ENCODE measurements at regions not wholly inside any gene's neighbourhood (a gene's known extent, or its start where the extent isn't known, plus 50 kb on each side); places are given as distances from the start of the nearest gene placed in this dataset.
"Not testable (repeated sequence)": the region's sequence is repeated elsewhere in the genome, so short reads cannot be mapped to it uniquely, and the experiment has no call there.

DNA sequence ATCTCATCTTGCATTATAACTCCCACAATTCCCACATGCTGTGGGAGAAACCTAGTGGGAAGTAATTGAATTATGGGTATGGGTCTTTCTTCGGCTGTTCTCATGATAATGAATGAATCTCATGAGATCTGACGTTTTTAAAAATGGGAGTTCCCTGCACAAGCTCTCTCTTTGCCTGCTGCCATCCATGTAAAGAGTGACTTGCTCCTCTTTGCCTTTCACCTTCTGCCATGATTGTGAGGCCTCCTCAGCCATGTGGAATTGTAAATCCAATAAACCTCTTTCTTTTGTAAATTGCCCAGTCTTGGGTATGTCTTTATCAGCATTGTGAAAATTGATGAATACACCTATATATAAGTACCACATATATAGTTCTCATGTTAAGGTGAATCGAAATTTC, 961.7 kb upstream of the COX7C start:
- Histone ChIP-seq H3K4me1 (no peaks in the 10 kb centered on the region), H3K27ac (no peak overlapping the region), H3K79me2 (ENCODE audit: low read depth) (no peaks in the 10 kb centered on the region), H2AFZ (replicated peaks) (no peak overlapping the region), H3K9me3 (ENCODE audit: low read depth) (peaks cover 7% of the 10 kb centered on the region), H3K4me2 (no peak overlapping the region), H3K36me3 (no peaks in the 10 kb centered on the region), H3K4me3 (no peak overlapping the region), H4K20me1 (ENCODE audit: low read depth) (no peaks in the 10 kb centered on the region), H3K9ac (no peak overlapping the region), H3F3A (ENCODE audit: low read depth) (no peaks in the 10 kb centered on the region), H3K27me3 (no peaks in the 10 kb centered on the region)
- H3K4me3 Mint-ChIP-seq: no peak overlapping the region
- H3K36me3 Mint-ChIP-seq: no peaks in the 10 kb centered on the region
- peaks cover 9% of the 10 kb centered on the region for H3K9me3 Mint-ChIP-seq
- no peak overlapping the region for H3K27ac Mint-ChIP-seq
- DNase-seq (ENCODE audit: low spot score): no peak
- peaks cover 2% of the 10 kb centered on the region for H3K27me3 Mint-ChIP-seq (ENCODE audit: insufficient read depth, low read depth)
- no peaks in the 10 kb centered on the region for H3K4me1 Mint-ChIP-seq
- TF ChIP-seq, protein P1, sequence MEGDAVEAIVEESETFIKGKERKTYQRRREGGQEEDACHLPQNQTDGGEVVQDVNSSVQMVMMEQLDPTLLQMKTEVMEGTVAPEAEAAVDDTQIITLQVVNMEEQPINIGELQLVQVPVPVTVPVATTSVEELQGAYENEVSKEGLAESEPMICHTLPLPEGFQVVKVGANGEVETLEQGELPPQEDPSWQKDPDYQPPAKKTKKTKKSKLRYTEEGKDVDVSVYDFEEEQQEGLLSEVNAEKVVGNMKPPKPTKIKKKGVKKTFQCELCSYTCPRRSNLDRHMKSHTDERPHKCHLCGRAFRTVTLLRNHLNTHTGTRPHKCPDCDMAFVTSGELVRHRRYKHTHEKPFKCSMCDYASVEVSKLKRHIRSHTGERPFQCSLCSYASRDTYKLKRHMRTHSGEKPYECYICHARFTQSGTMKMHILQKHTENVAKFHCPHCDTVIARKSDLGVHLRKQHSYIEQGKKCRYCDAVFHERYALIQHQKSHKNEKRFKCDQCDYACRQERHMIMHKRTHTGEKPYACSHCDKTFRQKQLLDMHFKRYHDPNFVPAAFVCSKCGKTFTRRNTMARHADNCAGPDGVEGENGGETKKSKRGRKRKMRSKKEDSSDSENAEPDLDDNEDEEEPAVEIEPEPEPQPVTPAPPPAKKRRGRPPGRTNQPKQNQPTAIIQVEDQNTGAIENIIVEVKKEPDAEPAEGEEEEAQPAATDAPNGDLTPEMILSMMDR (IDR thresholded peaks at IDR 0.05): no peak
- no peak for TF ChIP-seq EZH2 (IDR thresholded peaks at IDR 0.05)
- no peak for TF ChIP-seq EZH2phosphoT487 (IDR thresholded peaks at IDR 0.05)

- H3K79me2 ChIP-seq (ENCODE audit: low read depth); H3K9me3 Mint-ChIP-seq; H3K27me3 Mint-ChIP-seq (ENCODE audit: insufficient read depth, low read depth); H3F3A ChIP-seq (ENCODE audit: low read depth); H3K9ac ChIP-seq; H3K4me3 Mint-ChIP-seq; DNase-seq (ENCODE audit: low spot score); H3K9me3 ChIP-seq (ENCODE audit: low read depth); H3K4me3 ChIP-seq; H3K4me1 Mint-ChIP-seq; H3K27me3 ChIP-seq; H3K27ac Mint-ChIP-seq; H3K36me3 Mint-ChIP-seq; H3K4me2 ChIP-seq; H3K4me1 ChIP-seq; H2AFZ ChIP-seq (replicated peaks); H4K20me1 ChIP-seq (ENCODE audit: low read depth); H3K27ac ChIP-seq; H3K36me3 ChIP-seq: not testable (repeated sequence)
Observed at GRCh38 chr5:85657328-85657727, 960.4 kb upstream of the COX7C start.

DNA sequence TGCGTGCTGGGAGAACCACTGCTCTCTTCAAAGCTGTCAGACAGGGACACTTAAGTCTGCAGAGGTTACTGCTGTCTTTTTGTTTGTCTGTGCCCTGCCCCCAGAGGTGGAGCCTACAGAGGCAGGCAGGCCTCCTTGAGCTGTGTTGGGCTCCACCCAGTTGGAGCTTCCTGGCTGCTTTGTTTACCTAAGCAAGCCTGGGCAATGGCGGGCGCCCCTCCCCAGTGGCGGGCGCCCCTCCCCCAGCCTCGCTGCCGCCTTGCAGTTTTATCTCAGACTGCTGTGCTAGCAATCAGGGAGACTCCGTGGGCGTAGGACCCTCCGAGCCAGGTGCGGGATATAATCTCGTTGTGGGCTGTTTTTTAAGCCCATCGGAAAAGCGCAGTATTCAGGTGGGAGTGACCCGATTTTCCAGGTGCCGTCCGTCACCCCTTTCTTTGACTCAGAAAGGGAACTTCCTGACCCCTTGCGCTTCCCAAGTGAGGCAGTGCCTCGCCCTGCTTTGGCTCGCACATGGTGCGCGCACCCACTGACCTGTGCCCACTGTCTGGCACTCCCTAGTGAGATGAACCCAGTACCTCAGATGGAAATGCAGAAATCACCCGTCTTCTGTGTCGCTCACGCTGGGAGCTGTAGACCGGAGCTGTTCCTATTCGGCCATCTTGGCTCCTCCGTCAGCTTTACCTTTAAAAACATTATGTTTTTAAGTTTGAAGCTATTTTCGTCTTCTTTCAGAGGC, 954.6 kb upstream of the COX7C start:
- not testable (repeated sequence) for H3K4me2 ChIP-seq; H3K27ac Mint-ChIP-seq; H3K79me2 ChIP-seq (ENCODE audit: low read depth); H3K9me3 Mint-ChIP-seq; H3K4me1 ChIP-seq; H3K4me1 Mint-ChIP-seq; H3K36me3 ChIP-seq; H3K4me3 Mint-ChIP-seq; H3K36me3 Mint-ChIP-seq; H2AFZ ChIP-seq (replicated peaks); H3K9ac ChIP-seq; H3K4me3 ChIP-seq; H3K27me3 ChIP-seq; H3K27me3 Mint-ChIP-seq (ENCODE audit: insufficient read depth, low read depth); DNase-seq (ENCODE audit: low spot score); H3K9me3 ChIP-seq (ENCODE audit: low read depth); H3K27ac ChIP-seq; H3F3A ChIP-seq (ENCODE audit: low read depth); H4K20me1 ChIP-seq (ENCODE audit: low read depth)

- H3K27ac Mint-ChIP-seq: no peak overlapping the region
- H3K4me3 Mint-ChIP-seq: no peak overlapping the region
- H3K27me3 Mint-ChIP-seq (ENCODE audit: insufficient read depth, low read depth): no peaks in the 10 kb centered on the region
- no peak for DNase-seq (ENCODE audit: low spot score)
- Histone ChIP-seq H3K9ac (no peak overlapping the region), H3K27me3 (no peaks in the 10 kb centered on the region), H3F3A (ENCODE audit: low read depth) (no peaks in the 10 kb centered on the region), H3K4me3 (no peak overlapping the region), H4K20me1 (ENCODE audit: low read depth) (no peaks in the 10 kb centered on the region), H3K4me1 (no peaks in the 10 kb centered on the region), H2AFZ (replicated peaks) (no peak overlapping the region), H3K27ac (no peak overlapping the region), H3K79me2 (ENCODE audit: low read depth) (no peaks in the 10 kb centered on the region), H3K9me3 (ENCODE audit: low read depth) (no peaks in the 10 kb centered on the region), H3K4me2 (no peak overlapping the region), H3K36me3 (no peaks in the 10 kb centered on the region)
- H3K9me3 Mint-ChIP-seq: peaks cover 4% of the 10 kb centered on the region
- TF ChIP-seq EZH2 (IDR thresholded peaks at IDR 0.05) (no peak), EZH2phosphoT487 (IDR thresholded peaks at IDR 0.05) (no peak)
- TF ChIP-seq, protein P1 (IDR thresholded peaks at IDR 0.05): no peak
- H3K4me1 Mint-ChIP-seq: no peaks in the 10 kb centered on the region
- H3K36me3 Mint-ChIP-seq: no peaks in the 10 kb centered on the region
Observed at GRCh38 chr5:85663708-85664031, 954.1 kb upstream of the COX7C start.

Measured in neural progenitor cell (in vitro differentiated cells).